Epithelial cell of esophagus (primary cell): ENCODE measurements at regions not wholly inside any gene's neighbourhood (a gene's known extent, or its start where the extent isn't known, plus 50 kb on each side); places are given as distances from the start of the nearest gene placed in this dataset.
A peak's percentile ranks its signal among the peaks of the same experiment; 100 is the strongest.

Experiments
- DNase-seq: peaks from one replicate; pipeline ENCODE4 v3.0.0; 2010; ENCODE audit warnings: low read depth
- H3K4me3 ChIP-seq: 2 replicates; pipeline ENCODE4 v1.5.1; 2011; ENCODE audit warnings: mild to moderate bottlenecking, low read length, control low read depth
- TF ChIP-seq, protein P1 (sequence below): IDR thresholded peaks from 2 replicates; pipeline ENCODE4 v1.5.1; 2011; ENCODE audit warnings: low read depth, mild to moderate bottlenecking, low read length, control low read depth, inconsistent platforms; ENCODE audit not compliant: insufficient read depth; ENCODE audit errors: missing control alignments

DNA sequence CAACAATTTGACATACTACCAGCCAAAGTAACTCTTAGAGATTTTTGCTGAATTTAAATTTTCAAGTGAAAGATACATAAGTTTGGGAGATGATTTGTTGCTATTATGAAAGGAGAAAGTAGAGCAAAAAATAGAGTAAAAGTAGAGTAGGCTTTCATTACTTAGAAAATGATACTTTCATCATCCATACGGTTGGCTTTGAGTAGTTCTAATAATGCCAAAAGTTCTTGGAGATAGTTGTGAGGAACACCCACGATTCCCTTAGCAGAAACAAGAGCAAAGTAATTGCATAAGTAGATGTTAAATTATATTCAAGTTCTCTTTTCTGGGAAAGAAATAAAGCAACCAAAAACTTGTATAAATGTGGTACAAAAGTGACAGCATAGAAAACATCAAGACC is 95.0 kb upstream of the VAV3 start:
- TF ChIP-seq, protein P1, sequence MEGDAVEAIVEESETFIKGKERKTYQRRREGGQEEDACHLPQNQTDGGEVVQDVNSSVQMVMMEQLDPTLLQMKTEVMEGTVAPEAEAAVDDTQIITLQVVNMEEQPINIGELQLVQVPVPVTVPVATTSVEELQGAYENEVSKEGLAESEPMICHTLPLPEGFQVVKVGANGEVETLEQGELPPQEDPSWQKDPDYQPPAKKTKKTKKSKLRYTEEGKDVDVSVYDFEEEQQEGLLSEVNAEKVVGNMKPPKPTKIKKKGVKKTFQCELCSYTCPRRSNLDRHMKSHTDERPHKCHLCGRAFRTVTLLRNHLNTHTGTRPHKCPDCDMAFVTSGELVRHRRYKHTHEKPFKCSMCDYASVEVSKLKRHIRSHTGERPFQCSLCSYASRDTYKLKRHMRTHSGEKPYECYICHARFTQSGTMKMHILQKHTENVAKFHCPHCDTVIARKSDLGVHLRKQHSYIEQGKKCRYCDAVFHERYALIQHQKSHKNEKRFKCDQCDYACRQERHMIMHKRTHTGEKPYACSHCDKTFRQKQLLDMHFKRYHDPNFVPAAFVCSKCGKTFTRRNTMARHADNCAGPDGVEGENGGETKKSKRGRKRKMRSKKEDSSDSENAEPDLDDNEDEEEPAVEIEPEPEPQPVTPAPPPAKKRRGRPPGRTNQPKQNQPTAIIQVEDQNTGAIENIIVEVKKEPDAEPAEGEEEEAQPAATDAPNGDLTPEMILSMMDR = no peak
- H3K4me3 ChIP-seq = no peak overlapping the region
- no peak for DNase-seq

DNA sequence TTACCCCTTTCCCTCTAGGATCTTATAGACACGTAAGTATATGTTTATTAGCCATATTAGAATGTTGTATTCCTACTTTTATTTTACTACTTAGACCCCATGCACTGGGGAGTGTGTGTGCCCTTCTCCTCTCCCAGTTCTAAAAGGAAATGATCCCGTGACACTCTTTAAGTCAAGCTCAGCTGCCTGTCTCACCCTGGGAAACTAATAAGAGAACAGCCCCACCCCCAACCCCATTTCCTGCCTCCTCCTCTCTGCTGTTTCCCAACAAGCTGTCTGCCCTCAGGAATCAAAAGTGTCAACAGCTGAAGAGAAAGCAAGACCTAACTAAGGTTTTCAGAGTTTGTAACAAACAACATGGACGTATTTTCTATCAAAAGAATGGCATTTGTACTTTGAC is 92.6 kb upstream of the VAV3 start:
- TF ChIP-seq, protein P1 = no peak
- no peak overlapping the region for H3K4me3 ChIP-seq
- peak; percentile 68 for DNase-seq

DNA sequence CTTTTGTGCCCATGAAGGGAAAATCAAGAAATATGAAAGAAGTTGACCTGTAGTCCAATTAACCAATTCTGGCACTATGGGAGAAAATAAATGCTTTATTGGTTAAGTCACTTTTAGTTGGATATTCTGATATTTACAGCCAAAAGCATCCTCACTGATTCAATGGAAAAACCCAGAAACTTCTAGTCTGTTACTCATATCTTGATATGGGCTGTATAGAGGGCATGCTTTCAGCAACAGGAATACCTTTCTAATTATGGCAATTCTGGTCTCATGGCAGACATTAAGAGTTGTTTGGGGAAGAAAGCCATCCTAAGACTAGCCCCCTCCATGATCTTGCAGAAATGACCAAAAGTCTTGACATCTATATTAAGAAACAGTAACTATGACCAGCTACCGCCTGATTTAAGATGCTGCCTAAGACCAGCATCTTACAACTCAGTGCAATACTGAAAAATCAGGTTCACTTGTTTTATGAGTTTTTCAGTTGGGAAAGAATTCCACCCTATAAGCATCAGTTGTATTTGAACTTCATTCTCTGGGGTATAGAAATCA is 91.5 kb upstream of the VAV3 start:
- TF ChIP-seq, protein P1 = no peak
- no peak for DNase-seq
- H3K4me3 ChIP-seq = no peak overlapping the region

DNA sequence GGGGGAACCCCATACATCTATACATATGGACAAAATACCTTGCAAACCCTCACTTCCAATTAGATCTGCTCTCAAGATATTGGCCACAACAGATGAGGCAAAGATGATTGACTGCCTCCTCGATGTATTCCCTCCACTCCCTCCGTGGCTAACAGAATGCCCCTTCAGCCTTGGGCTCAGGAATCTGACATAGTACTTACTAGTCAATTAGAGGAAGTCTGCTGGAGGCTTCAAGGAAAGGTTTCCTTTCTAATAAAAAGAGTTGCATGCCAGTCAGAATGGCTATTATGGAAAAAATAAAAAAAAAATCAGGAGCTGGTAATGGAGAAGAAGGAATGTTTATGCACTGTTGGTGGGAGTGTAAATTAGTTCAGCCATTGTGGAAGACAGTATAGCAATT is 90.4 kb upstream of the VAV3 start:
- TF ChIP-seq, protein P1 = no peak
- no peak overlapping the region for H3K4me3 ChIP-seq
- no peak for DNase-seq

DNA sequence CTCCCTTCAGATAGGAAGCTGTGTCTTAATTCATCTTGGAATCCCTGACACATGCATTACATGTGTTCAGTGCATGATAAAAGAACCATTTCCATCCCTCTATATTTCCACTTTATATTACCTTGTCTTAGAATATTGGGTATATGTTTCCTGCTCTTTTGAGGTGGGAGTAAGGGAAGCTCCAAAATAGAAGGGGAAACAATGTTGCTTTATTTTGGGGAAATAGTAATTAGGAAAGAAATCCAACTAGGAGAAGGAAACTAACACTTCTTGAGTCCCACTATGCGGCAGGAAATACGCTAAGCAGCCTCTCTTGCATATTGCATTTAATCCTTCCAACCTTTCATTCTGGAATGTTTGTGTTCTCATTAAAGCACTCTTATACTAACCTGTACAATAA is 89.4 kb upstream of the VAV3 start:
- no peak for DNase-seq
- H3K4me3 ChIP-seq = no peak overlapping the region
- TF ChIP-seq, protein P1 = no peak

DNA sequence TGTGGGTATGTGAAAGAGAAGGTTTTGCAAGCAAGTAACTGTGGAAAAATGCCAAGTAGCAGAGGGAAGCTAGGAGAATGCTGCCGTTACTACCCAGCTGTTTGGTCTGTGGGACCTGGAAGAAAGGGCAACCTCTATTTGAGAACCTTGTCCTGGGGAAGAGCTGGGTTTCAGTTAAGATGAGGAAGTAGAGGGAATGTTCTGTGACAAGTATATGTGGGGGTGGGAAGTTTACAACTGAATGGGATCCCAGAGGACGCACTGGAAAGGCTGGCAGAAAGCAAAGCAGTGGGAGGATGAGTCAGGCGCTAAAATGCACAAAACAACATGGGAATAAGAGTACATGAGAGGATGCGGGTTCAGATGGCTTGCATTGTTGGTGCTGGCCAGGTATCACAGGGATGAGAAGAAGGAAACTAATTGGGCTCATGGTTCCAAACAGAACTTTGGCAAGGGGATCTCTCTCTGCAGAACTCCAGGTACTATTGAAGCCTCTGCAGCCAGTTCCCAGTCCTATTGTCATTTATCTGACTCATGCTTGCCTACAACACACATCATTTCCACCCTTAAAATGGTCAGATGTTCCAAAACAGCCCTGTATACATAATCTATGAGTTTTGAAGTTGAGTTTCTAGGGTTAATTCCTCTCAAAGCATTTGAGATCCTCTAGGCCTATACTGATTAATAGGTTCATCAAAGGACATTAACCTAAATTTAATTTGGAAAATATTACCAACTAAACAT is 88.5 kb upstream of the VAV3 start:
- peak; percentile 40 for DNase-seq
- no peak overlapping the region for H3K4me3 ChIP-seq
- TF ChIP-seq, protein P1 = no peak

DNA sequence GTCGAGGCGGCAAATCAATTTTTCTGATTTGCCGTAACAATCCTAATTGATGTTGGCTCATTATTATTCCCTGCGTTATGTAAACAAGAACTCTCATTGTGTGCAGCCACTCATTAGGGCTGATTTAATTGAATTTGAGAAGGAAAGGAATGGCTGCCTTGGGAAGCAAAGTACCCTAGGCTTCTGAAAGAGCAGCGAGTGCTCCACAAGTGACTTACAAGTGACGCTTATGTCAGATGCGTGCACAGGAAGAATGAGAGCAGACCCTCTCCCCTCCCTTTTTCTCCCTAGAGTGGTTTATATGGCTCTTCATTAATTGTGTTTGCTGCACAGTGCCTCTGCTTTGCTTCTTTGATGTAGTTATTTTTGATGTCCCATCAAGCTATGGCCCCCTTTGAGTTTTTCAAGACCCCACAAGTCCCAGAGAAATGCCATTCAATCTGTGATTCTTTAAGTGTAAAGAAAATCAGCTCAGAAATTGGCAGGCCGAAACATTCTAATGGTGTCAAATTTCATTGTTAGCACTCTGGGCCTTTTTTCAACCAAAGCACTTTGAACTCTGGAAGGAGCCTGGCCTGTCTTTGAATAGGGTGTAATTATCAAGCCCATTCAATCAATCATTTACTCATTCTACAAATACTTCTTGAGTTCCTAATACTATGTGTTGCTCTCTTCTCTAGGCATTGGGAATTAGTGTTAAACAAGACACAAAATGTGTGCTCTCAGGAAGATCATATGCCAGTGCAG is 86.8 kb upstream of the VAV3 start:
- no peak for DNase-seq

More for the DNA sequence above, 86.8 kb upstream of the VAV3 start:
- H3K4me3 ChIP-seq = no peak overlapping the region
- TF ChIP-seq, protein P1 = no peak
